PC-3 (cell line): ENCODE measurements at regions not wholly inside any gene's neighbourhood (a gene's known extent, or its start where the extent isn't known, plus 50 kb on each side); places are given as distances from the start of the nearest gene placed in this dataset.

ENCODE experiments used
- ATAC-seq: fragments of 200-7000 bp; cut with Tn5 transposase; 2 replicates; pipeline ENCODE4 v1.9.1; 2020; ENCODE audit warnings: mild to moderate bottlenecking, moderate library complexity
- BruUV-seq: library from RNA; stranded (reverse); fragments of 400-500 nt; replicated peaks from 2 replicates; lab custom pipeline; 2021; lab: Mats Ljungman, UMichigan
- CTCF ChIA-PET: fragments of 300-600 bp; sonication (Branson Sonifier 250); formaldehyde crosslinking; loops from one replicate; lab custom pipeline; 2022; ENCODE audit warnings: antibody characterized with exemption; lab: Charles Lee
- POLR2A ChIA-PET: fragments of 300-600 bp; sonication (Branson Sonifier 250); formaldehyde crosslinking; loops from one replicate; lab custom pipeline; 2022; ENCODE audit warnings: antibody characterized with exemption; ENCODE audit not compliant: unreplicated experiment; lab: Charles Lee
- DNase-seq: peaks from one replicate; pipeline ENCODE4 v3.0.0-alpha.2; 2015
- H2AFZ ChIP-seq: fragments of 300-600 bp; sonication (generic); 2 replicates; pipeline ENCODE4 v1.6.0; 2016; ENCODE audit warnings: antibody characterized with exemption, low read length
- H3F3A ChIP-seq: fragments of 300-600 bp; sonication (generic); one replicate; pipeline ENCODE4 v1.6.0; 2017; ENCODE audit warnings: antibody characterized with exemption, low read length, control low read depth, mild to moderate bottlenecking; ENCODE audit not compliant: unreplicated experiment
- H3K27ac ChIP-seq: fragments of 300-600 bp; sonication (generic); 2 replicates; pipeline ENCODE4 v1.5.1; 2016; ENCODE audit warnings: mild to moderate bottlenecking, low read length
- H3K27me3 ChIP-seq: fragments of 300-600 bp; sonication (generic); 2 replicates; pipeline ENCODE4 v1.6.1; 2016; ENCODE audit warnings: low read length, mixed read lengths
- H3K36me3 ChIP-seq: fragments of 300-600 bp; sonication (generic); 2 replicates; pipeline ENCODE4 v1.6.1; 2016; ENCODE audit warnings: low read depth, mixed run types, low read length, mixed read lengths
- H3K4me1 ChIP-seq: fragments of 300-600 bp; sonication (generic); 2 replicates; pipeline ENCODE4 v1.5.1; 2016; ENCODE audit warnings: low read length; ENCODE audit not compliant: insufficient read depth
- H3K4me2 ChIP-seq: fragments of 300-600 bp; sonication (generic); 2 replicates; pipeline ENCODE4 v1.6.0; 2016; ENCODE audit warnings: low read length
- H3K4me3 ChIP-seq: fragments of 300-600 bp; sonication (generic); 2 replicates; pipeline ENCODE4 v1.5.1; 2016; ENCODE audit warnings: mild to moderate bottlenecking, low read length, mixed read lengths
- H3K79me2 ChIP-seq: fragments of 300-600 bp; sonication (generic); 2 replicates; pipeline ENCODE4 v1.6.1; 2017; ENCODE audit warnings: low read length, mixed read lengths
- H3K9ac ChIP-seq: fragments of 300-600 bp; sonication (generic); 2 replicates; pipeline ENCODE4 v1.6.0; 2016; ENCODE audit warnings: mild to moderate bottlenecking, low read length
- H3K9me2 ChIP-seq: fragments of 300-600 bp; sonication (generic); replicated peaks from 2 replicates; pipeline ENCODE4 v1.6.1; 2016; ENCODE audit warnings: mixed run types, low read length, mixed read lengths
- H3K9me3 ChIP-seq: fragments of 300-600 bp; sonication (generic); 2 replicates; pipeline ENCODE4 v1.6.1; 2016; ENCODE audit warnings: low read length, mixed read lengths
- H4K20me1 ChIP-seq: fragments of 300-600 bp; sonication (generic); 2 replicates; pipeline ENCODE4 v1.6.1; 2016; ENCODE audit warnings: low read length, mixed read lengths
- EZH2 ChIP-seq: fragments of 300-600 bp; sonication (generic); IDR thresholded peaks from one replicate; pipeline ENCODE4 v1.6.1; 2017; ENCODE audit warnings: antibody characterized with exemption, mild to moderate bottlenecking, low read length; ENCODE audit not compliant: unreplicated experiment
- EZH2phosphoT487 ChIP-seq: fragments of 300-600 bp; sonication (generic); IDR thresholded peaks from 2 replicates; pipeline ENCODE4 v1.6.1; 2018; ENCODE audit warnings: mild to moderate bottlenecking, antibody characterized with exemption, low read length, borderline replicate concordance
- intact Hi-C: fragments of 100-400 bp; cut with micrococcal nuclease; formaldehyde crosslinking; loops from 2 replicates; pipeline ENCODE4 v1.9.0; 2023
- TF ChIP-seq, protein P1 (sequence below): fragments of 300-600 bp; sonication (generic); conservative IDR thresholded peaks from 2 replicates; pipeline ENCODE4 v1.5.1; 2017; ENCODE audit warnings: antibody characterized with exemption, low read depth, mild to moderate bottlenecking, low read length

DNA sequence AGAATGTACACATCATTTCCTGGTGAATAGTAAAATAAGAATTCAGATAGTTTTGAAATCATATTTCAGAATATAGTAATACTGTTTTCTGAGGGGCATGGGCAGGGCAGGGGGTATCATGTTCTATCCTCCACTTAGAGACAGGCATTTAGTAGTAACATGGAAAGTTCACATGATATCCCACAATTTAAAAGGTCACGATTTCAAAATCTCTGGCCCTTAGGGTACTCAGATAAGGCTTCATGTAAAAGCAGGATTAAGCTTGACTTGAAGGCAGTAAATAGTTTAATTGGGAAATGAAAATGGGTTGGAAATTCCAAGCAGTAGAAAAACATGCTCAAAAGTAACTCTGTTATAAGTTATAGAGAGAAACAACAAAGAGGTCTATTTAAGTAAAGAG, 353.2 kb upstream of the AGTR1 start:
- intact Hi-C loops, result loop anchor here (10.0 kb wide), 1 partner anchor 120 kb away; no protein-coding TSS in a partner anchor
- Histone ChIP-seq H3K9me3 (no peaks in the 10 kb centered on the region), H3K79me2 (no peaks in the 10 kb centered on the region), H3K4me3 (no peak overlapping the region), H3K9me2 (no peaks in the 10 kb centered on the region), H3K4me2 (no peak overlapping the region), H3K9ac (no peak overlapping the region), H4K20me1 (no peaks in the 10 kb centered on the region), H3K36me3 (no peaks in the 10 kb centered on the region), H3F3A (no peaks in the 10 kb centered on the region), H3K4me1 (no peaks in the 10 kb centered on the region), H2AFZ (no peak overlapping the region), H3K27me3 (no peaks in the 10 kb centered on the region; the same call in 1 of the 2 replicates), H3K27ac (no peak overlapping the region)
- no peak for DNase-seq
- POLR2A ChIA-PET, result interaction anchor here (0.6 kb wide), 1 partner anchor 206 kb away, joined by 6 read pairs; no protein-coding TSS in a partner anchor
- ATAC-seq, result no peak
- no TSS peak for BruUV-seq
- TF ChIP-seq, protein P1, sequence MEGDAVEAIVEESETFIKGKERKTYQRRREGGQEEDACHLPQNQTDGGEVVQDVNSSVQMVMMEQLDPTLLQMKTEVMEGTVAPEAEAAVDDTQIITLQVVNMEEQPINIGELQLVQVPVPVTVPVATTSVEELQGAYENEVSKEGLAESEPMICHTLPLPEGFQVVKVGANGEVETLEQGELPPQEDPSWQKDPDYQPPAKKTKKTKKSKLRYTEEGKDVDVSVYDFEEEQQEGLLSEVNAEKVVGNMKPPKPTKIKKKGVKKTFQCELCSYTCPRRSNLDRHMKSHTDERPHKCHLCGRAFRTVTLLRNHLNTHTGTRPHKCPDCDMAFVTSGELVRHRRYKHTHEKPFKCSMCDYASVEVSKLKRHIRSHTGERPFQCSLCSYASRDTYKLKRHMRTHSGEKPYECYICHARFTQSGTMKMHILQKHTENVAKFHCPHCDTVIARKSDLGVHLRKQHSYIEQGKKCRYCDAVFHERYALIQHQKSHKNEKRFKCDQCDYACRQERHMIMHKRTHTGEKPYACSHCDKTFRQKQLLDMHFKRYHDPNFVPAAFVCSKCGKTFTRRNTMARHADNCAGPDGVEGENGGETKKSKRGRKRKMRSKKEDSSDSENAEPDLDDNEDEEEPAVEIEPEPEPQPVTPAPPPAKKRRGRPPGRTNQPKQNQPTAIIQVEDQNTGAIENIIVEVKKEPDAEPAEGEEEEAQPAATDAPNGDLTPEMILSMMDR, result no peak
- TF ChIP-seq EZH2phosphoT487 (no peak), EZH2 (no peak)
- CTCF ChIA-PET, result no interaction called here

DNA sequence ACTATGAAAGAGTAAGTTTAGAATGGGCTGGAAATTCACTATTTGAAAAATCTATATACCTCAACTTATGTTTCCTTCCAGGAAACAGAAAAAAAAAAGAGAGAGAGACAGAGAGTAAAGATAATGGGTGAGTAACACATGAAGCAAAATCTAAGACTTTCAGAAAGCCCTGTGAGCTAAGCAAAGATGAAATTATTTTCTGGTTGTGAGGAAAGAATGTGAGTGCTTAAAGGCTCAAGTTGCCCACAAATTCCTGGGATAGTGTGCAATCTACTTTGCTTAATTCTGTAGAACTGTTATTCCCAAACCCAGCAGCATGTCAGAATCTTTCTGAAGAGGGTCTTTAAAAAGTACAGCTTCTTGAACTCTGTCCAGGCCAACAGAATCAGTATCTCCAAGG, 337.7 kb upstream of the AGTR1 start:
- POLR2A ChIA-PET, result no interaction called here
- H3K4me1 ChIP-seq, result 0 out of 2 replicates have a peak, but pooled peaks cover 4% of the 10 kb centered on the region
- CTCF ChIA-PET, result no interaction called here
- H3K79me2 ChIP-seq, result no peaks in the 10 kb centered on the region
- no peak overlapping the region for H2AFZ ChIP-seq
- 0 out of 2 replicates have a peak, but pooled peaks cover 8% of the 10 kb centered on the region for H3K27me3 ChIP-seq
- H3K9me3 ChIP-seq, result no peaks in the 10 kb centered on the region
- H3K9me2 ChIP-seq, result no peaks in the 10 kb centered on the region
- H3K36me3 ChIP-seq, result no peaks in the 10 kb centered on the region
- H3K4me2 ChIP-seq, result no peak overlapping the region
- no peak overlapping the region for H3K9ac ChIP-seq
- H3F3A ChIP-seq, result no peaks in the 10 kb centered on the region
- TF ChIP-seq EZH2 (no peak), EZH2phosphoT487 (no peak)
- TF ChIP-seq, protein P1, result no peak
- H4K20me1 ChIP-seq, result no peaks in the 10 kb centered on the region
- BruUV-seq, result no TSS peak
- no peak overlapping the region for H3K27ac ChIP-seq
- ATAC-seq (no peak), DNase-seq (no peak)
- intact Hi-C loops, result no loop called here
- no peak overlapping the region for H3K4me3 ChIP-seq

DNA sequence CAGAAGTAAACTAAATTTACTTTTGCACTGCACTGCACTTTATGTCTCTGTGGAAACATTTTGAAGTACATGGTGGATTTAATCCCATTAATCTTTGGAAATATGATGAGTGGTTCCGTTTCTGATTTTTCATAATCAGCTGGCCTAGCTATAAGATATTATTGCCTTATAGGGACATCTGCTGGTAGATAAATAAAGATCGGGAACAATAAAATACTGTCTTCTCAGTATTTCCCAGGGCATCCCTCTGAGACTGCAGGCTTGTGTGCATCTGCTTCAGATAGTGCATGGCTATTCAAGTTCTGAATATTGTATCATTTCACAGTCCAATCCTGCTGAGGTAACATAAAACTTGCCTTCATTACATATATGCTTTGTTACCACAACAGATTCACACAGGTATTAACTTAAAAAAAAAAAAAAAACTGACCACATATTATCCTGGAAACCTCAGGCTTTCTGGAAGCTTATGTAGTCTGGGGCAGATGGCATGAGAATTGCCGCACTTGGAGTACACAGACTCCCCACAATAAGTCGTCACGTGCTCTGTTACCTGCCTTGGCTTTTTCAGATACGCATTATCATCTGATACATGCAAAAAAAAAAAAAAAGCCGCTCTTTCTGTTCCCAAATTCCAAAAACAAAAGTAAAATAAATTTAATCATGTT, 330.8 kb upstream of the AGTR1 start:
- Histone ChIP-seq H3K27ac (no peak overlapping the region), H4K20me1 (no peaks in the 10 kb centered on the region), H3K9ac (no peak overlapping the region), H3K36me3 (no peaks in the 10 kb centered on the region), H3K79me2 (no peaks in the 10 kb centered on the region), H3K4me2 (no peak overlapping the region), H3K9me3 (no peaks in the 10 kb centered on the region), H3K9me2 (no peaks in the 10 kb centered on the region), H2AFZ (no peak overlapping the region), H3K4me1 (0 out of 2 replicates have a peak, but pooled peaks cover 4% of the 10 kb centered on the region), H3K4me3 (no peak overlapping the region), H3F3A (no peaks in the 10 kb centered on the region), H3K27me3 (no peaks in the 10 kb centered on the region)
- peak; percentile 49 for DNase-seq
- ChIA-PET POLR2A (no interaction called here), CTCF (no interaction called here)
- BruUV-seq, result no TSS peak
- no peak for TF ChIP-seq EZH2phosphoT487
- TF ChIP-seq, protein P1, result peak; percentile 58
- ATAC-seq, result peak; percentile 75
- intact Hi-C loops, result loop anchor here (1.0 to 2.0 kb wide), 2 partner anchors 58 to 290 kb away; no protein-coding TSS in a partner anchor
